Activated CD4-positive, alpha-beta T cell treated with anti-CD3 and anti-CD28 coated beads, Interleukin-2, amount 10 ng/mL, durations not matched to agents 7 days and 5 days (primary cell): ENCODE measurements at regions not wholly inside any gene's neighbourhood (a gene's known extent, or its start where the extent isn't known, plus 50 kb on each side); places are given as distances from the start of the nearest gene placed in this dataset.
"Not testable (repeated sequence)": the region's sequence is repeated elsewhere in the genome, so short reads cannot be mapped to it uniquely, and the experiment has no call there.

Source experiments
- CTCF ChIA-PET: fragments of 350-600 bp; sonication (Branson Sonifier 250); formaldehyde crosslinking; loops from one replicate; lab custom pipeline; 2021; ENCODE audit warnings: antibody characterized with exemption; lab: Charles Lee
- POLR2A ChIA-PET: fragments of 350-600 bp; sonication (Branson Sonifier 250); formaldehyde crosslinking; loops from one replicate; lab custom pipeline; 2021; ENCODE audit warnings: antibody characterized with exemption; lab: Charles Lee
- DNase-seq: peaks from one replicate; pipeline ENCODE4 v3.0.0-alpha.2; 2020
- H3K27ac Mint-ChIP-seq: one replicate; pipeline ENCODE4 v1.8.0; 2021; ENCODE audit warnings: mild to moderate bottlenecking, moderate library complexity, mixed read lengths
- H3K27me3 Mint-ChIP-seq: one replicate; pipeline ENCODE4 v1.8.0; 2021; ENCODE audit warnings: mixed read lengths
- H3K36me3 Mint-ChIP-seq: one replicate; pipeline ENCODE4 v1.8.0; 2021; ENCODE audit warnings: low read depth, mixed read lengths
- H3K4me1 Mint-ChIP-seq: one replicate; pipeline ENCODE4 v1.8.0; 2021; ENCODE audit warnings: mixed read lengths
- H3K4me3 Mint-ChIP-seq: one replicate; pipeline ENCODE4 v1.8.0; 2021; ENCODE audit warnings: mild to moderate bottlenecking, moderate library complexity, mixed read lengths
- H3K9me3 Mint-ChIP-seq: one replicate; pipeline ENCODE4 v1.8.0; 2021; ENCODE audit warnings: mixed read lengths

DNA sequence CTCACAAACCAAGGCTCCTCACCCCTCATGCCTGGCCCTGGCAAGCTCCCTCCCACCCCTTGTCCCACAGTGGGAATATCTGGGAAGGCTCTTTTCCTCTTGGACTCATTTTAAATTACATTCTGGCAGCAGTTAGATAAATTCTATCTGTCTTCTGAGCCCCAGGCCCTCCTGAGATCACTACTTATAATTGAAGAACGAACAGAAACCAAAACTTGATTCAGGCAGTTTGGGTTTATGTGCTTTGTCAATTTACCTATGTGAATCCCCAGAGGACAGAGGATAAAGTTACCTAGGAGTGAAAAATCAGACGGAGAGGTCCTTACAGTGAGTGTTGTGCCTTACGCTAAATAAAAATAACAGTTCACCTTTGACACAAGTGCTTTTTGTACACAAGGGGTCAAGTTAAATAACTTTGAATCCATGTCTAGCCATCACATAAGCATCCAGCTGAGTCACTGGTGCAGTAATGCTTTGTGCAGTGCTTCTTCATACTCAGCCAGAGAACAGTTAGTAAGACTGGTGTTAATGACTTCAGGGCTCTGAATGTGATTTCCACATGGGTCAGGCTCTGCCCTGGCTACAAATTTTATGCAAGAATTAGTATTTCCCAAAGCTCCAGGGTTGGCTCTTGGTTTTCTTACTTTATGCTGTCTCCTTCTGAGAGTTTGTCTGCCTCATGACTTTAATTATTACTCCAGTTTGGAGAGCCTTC lies 329.3 kb downstream of the INSIG2 start:
- Mint-ChIP-seq H3K4me1 (no peaks in the 10 kb centered on the region), H3K27ac (no peak overlapping the region), H3K36me3 (no peaks in the 10 kb centered on the region), H3K27me3 (peaks cover 8% of the 10 kb centered on the region), H3K4me3 (no peak overlapping the region), H3K9me3 (peaks cover 4% of the 10 kb centered on the region)
- no peak for DNase-seq
- ChIA-PET POLR2A (no interaction called here), CTCF (no interaction called here)

DNA sequence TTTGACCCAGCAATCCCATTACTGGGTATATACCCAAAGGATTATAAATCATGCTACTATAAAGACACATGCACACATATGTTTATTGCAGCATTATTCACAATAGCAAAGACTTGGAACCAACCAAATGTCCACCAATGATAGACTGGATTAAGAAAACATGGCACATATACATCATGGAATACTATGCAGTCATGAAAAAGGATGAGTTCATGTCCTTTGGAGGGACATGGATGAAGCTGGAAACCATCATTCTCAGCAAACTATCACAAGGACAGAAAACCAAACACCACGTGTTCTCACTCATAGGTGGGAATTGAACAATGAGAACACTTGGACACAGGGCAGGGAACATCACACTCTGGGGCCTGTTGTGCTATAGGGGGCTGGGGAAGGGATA lies 326.9 kb downstream of the INSIG2 start:
- H3K27ac Mint-ChIP-seq, DNase-seq, H3K36me3 Mint-ChIP-seq, H3K9me3 Mint-ChIP-seq, CTCF ChIA-PET, POLR2A ChIA-PET, H3K4me3 Mint-ChIP-seq, H3K4me1 Mint-ChIP-seq: not testable (repeated sequence)
- peaks cover 14% of the 10 kb centered on the region for H3K27me3 Mint-ChIP-seq

DNA sequence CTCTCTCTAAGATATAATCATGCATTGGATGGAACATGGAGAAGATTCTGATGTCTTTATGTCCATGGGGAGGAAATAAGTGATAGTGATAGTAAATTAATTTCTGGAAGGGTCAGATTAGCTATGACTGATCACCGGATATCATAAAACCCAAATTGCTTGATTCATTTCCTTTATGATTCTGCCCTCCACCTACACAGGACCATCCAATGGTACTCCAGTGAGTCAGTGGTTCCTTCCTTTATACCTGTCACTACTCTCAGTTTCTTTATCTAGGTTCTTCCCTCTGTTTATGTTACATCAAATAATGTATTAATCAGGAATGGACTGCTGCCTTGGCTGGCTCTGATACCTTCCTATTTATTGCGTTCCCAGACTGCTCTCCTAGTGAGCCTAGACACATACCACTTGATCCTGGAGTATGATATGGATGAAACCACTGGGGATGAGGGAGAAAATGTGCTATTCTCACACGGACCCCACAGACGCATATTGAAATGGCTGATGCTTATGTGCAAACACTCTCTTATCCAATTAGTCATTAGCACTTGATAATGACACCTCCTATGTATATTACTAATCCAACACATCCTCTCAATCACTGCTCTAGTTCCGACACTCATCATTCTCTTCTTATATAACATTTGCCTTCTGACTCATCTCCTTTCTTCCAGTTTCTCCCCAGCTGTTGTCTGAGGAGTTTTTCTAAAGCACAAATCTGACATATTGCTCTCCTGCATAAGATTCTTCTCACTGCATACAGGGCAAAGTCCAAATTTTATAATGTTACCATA lies 315.6 kb downstream of the INSIG2 start:
- no peaks in the 10 kb centered on the region for H3K36me3 Mint-ChIP-seq
- H3K27ac Mint-ChIP-seq, result no peak overlapping the region
- CTCF ChIA-PET, result no interaction called here
- DNase-seq, result no peak
- H3K4me3 Mint-ChIP-seq, result no peak overlapping the region
- H3K27me3 Mint-ChIP-seq, result peaks cover 7% of the 10 kb centered on the region
- peaks cover 2% of the 10 kb centered on the region for H3K9me3 Mint-ChIP-seq
- H3K4me1 Mint-ChIP-seq, result no peaks in the 10 kb centered on the region
- POLR2A ChIA-PET, result no interaction called here

DNA sequence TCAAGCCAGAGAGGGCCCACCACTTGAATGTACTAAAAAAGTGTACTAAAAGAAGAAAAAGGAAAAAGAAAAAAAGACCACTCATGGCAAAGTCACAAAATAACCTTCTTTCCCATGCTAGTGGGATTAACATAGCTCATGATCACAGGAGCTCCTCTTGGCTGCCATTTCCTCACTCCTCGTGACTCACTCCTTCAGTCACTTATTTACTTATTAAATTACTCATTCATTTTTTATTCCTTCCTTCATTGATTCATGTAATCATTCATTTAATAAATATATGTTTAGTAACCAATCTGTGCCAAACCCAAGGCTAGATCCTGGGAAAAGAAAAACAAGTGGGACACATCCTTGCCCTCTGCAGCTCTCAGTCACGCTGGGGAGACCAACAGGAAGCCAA lies 300.5 kb downstream of the INSIG2 start:
- ChIA-PET POLR2A (no interaction called here), CTCF (no interaction called here)
- no peaks in the 10 kb centered on the region for H3K27me3 Mint-ChIP-seq
- no peak for DNase-seq
- H3K4me1 Mint-ChIP-seq, result no peaks in the 10 kb centered on the region
- no peaks in the 10 kb centered on the region for H3K36me3 Mint-ChIP-seq
- H3K4me3 Mint-ChIP-seq, result no peak overlapping the region
- H3K27ac Mint-ChIP-seq, result no peak overlapping the region
- H3K9me3 Mint-ChIP-seq, result no peaks in the 10 kb centered on the region

DNA sequence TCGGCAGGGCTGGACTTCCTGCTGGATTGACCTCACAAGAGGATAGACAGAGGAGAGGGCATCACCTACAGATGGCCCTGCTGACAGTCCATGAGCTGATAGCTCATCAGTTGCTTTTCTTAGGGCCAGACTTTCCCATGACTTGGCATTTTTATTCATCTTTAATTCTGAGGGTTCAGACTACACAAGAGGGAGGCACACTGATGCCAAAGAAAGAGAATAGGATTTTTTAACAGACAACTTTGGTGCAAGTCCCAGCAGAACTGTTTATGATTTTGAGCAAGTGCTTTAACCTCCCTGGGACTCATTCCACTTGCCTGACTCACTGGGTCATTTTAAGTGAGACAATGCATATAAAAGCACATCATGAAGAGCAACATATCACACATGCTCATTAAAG lies 299.2 kb downstream of the INSIG2 start:
- Mint-ChIP-seq H3K27ac (no peak overlapping the region), H3K9me3 (no peaks in the 10 kb centered on the region), H3K27me3 (no peaks in the 10 kb centered on the region), H3K36me3 (no peaks in the 10 kb centered on the region), H3K4me3 (no peak overlapping the region), H3K4me1 (no peaks in the 10 kb centered on the region)
- ChIA-PET POLR2A (no interaction called here), CTCF (no interaction called here)
- DNase-seq, result no peak

DNA sequence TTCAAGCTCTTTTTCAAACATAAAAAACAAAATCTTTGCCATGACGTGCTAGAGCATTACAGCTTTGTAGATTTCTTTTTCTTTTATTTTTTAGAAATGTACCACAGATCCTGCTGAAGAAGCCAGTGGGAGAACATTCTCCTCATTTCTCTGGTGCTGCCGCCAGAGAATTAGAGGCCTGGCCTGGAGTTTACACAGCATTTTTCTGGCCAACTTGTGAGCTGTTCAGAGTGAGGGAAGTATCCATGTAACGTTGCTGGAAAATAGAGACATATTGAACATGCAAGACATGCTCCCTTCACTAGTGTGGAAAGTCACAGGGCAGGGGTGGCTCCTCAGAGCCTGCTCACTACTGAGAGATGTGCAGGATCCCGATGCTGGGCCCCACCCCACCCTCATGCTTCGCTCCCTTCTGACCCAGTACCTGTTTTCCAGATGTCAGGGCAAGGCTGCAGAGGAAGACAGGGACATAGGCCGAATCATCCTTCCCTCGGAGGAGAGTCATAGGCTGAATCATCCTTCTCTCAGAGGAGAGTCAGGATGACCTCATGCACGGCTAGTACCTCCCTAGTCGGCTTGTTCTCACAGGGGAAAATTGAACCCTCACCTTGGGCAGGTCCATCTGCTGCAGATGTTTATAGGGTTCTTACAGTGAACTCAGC lies 298.5 kb downstream of the INSIG2 start:
- Mint-ChIP-seq H3K27me3 (no peaks in the 10 kb centered on the region), H3K4me1 (no peaks in the 10 kb centered on the region), H3K4me3 (no peak overlapping the region), H3K36me3 (no peaks in the 10 kb centered on the region), H3K9me3 (no peaks in the 10 kb centered on the region), H3K27ac (no peak overlapping the region)
- ChIA-PET POLR2A (no interaction called here), CTCF (no interaction called here)
- DNase-seq, result no peak

DNA sequence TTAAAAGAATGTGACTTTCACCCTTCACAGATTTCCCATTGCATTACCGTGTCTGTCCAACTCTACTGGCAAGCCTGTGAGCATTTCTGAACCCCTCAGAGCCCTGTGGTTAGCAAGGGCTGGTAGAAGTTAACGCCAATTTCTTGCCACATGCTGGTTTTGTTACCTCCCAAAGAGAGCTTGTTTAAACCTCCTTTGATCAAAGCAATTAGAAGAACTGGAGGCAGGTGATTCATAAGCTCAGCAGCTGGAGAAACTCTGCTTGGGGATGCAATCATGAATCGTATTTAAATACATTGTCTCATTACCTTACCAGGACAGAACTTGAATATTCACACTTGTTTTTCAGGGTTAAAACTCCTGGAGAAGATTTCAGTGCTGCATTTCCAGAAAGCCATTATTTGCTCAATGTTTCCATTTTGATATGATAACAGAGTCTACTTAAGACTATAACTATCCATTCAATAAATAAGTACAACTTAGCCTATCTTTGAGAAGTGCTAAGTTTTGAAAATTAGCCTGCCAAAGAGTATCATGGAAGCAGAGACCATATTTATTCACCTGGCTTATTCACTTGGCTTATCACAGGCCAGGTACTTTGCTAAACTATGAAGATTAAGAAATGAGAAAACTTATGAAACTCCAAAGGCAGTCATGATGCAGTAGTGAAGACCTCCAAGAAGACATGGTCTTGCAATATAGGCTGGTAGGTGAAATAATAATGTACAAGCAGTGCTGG lies 292.8 kb downstream of the INSIG2 start:
- no peaks in the 10 kb centered on the region for H3K36me3 Mint-ChIP-seq
- CTCF ChIA-PET, result no interaction called here

DNA sequence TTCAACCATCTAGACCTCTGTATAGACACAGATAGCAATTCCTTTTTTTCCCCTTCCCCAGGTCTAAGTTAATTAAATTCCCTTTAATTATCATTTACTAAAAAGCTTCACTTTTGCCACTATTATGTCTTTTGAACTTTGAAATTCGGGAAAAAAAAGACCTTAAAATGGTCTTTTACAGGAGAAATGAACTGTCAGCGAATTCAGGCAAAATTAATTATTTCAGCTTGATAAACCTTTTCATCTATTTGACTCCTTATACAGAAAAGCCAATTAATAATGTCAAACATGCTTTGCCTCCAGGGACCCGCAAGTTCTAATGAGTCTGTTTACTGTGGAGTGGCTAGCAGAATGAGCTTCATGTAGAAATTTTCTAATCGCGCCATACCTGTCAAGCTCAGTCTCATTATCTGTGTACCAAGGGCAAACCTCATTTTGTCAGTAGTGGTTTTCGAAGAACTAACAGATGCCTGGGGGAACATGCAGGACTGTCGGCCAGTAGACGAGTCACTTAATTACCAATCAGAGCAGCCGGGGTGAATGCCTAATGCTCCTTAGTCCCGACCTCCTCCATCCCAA lies 287.7 kb downstream of the INSIG2 start:
- H3K9me3 Mint-ChIP-seq, result no peaks in the 10 kb centered on the region
- no peak overlapping the region for H3K4me3 Mint-ChIP-seq
- H3K27ac Mint-ChIP-seq, result no peak overlapping the region
- peaks cover 6% of the 10 kb centered on the region for H3K27me3 Mint-ChIP-seq
- no peak for DNase-seq
- no peaks in the 10 kb centered on the region for H3K36me3 Mint-ChIP-seq
- ChIA-PET POLR2A (no interaction called here), CTCF (no interaction called here)
- H3K4me1 Mint-ChIP-seq, result no peaks in the 10 kb centered on the region

More for the DNA sequence above, 292.8 kb downstream of the INSIG2 start:
- POLR2A ChIA-PET, result no interaction called here
- Mint-ChIP-seq H3K27ac (no peak overlapping the region), H3K4me3 (no peak overlapping the region), H3K9me3 (no peaks in the 10 kb centered on the region), H3K4me1 (no peaks in the 10 kb centered on the region), H3K27me3 (no peaks in the 10 kb centered on the region)
- DNase-seq, result no peak

DNA sequence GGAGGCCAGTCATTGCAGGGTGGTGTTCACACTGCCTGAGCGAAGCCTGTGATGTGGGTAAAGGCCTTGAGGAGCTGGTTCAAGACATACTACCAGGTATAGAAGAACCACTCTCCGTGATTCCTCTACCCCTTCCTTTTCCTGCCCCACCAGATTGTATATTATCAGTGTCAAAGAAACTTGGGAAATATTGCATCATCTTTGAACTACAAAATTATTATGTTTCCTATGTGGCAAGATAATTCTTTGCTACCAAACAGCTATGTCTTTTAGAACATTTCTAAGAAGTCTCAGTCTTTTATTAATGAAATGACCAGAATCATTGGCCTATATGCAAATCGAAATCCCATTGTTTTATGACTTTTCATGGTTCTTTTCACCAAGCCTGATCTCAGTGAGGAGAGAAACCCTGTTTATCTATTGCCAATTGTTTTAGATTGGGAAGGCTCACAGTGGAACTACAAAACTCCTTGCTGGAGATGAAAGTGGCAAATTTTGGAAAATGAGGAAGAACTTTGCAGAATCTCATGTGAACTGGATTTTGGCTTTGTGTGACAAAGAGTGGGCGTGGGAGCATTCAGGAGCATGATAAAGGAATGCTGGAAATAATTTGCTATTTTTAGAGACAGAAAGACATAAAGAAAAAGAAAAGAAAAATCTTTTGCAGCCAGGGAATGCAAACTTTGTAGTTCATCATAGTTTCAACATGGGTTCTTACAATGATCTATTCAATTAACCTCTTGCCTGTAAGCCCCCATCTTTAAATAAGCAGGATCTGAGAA lies 286.9 kb downstream of the INSIG2 start:
- CTCF ChIA-PET, result no interaction called here
- peaks cover 7% of the 10 kb centered on the region for H3K27me3 Mint-ChIP-seq
- DNase-seq, result no peak
- H3K36me3 Mint-ChIP-seq, result no peaks in the 10 kb centered on the region
- H3K4me3 Mint-ChIP-seq, result no peak overlapping the region
- H3K9me3 Mint-ChIP-seq, result no peaks in the 10 kb centered on the region
- POLR2A ChIA-PET, result no interaction called here
- H3K27ac Mint-ChIP-seq, result no peak overlapping the region
- H3K4me1 Mint-ChIP-seq, result no peaks in the 10 kb centered on the region

DNA sequence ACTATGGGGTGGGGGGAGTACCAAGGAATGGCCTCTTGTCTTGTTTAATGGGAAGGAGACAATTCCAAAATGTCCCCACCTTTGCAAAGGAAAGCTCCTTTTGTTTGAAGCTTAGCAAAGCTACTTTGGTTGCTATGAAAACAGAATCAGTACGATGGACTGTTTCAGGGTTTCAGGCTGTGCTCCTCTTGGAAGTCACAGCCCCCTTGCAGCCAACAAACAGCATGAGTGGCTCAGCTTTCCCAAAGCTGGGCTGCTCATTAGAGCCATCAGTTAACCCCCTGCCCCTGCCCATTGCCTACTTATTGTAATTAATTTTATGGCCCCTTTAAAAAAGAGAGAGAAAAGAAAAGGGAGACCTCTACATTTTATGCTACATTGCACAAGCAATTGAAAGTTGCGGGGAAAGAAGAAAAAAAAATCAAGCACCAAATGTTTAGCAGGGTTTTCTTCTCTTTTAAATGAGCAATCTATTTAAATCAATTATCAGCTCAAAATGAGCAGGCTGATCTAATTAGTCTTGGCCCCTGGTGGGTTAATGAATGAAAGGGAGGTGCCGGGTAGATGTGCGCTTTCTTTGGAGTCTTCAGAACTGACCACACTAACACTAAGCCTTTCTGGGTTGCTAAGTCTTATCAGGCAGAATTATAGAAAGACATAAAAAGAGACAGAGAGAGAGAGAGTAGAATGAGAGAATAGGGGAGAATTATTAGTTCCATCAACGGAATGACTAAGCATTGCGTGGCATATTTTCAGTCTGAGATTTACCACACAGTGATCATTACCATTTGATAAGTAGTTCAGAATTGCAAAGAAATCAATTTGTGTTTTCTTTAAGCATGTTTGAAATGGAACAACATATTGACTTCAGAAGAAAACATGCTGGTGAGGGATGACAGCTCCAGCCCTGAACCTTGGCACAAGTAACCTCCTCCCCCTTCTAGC lies 284.9 kb downstream of the INSIG2 start:
- no peak overlapping the region for H3K4me3 Mint-ChIP-seq
- ChIA-PET POLR2A (interaction anchor here (0.5 kb wide), 1 partner anchor 789 kb away, joined by 4 read pairs; no protein-coding TSS in a partner anchor), CTCF (interaction anchor here (0.6 kb wide), 1 partner anchor 1196 kb away, joined by 3 read pairs; no protein-coding TSS in a partner anchor)
- H3K27me3 Mint-ChIP-seq, result peaks cover 13% of the 10 kb centered on the region
- H3K9me3 Mint-ChIP-seq, result no peaks in the 10 kb centered on the region
- no peaks in the 10 kb centered on the region for H3K36me3 Mint-ChIP-seq
- H3K4me1 Mint-ChIP-seq, result no peaks in the 10 kb centered on the region
- DNase-seq, result no peak
- no peak overlapping the region for H3K27ac Mint-ChIP-seq

DNA sequence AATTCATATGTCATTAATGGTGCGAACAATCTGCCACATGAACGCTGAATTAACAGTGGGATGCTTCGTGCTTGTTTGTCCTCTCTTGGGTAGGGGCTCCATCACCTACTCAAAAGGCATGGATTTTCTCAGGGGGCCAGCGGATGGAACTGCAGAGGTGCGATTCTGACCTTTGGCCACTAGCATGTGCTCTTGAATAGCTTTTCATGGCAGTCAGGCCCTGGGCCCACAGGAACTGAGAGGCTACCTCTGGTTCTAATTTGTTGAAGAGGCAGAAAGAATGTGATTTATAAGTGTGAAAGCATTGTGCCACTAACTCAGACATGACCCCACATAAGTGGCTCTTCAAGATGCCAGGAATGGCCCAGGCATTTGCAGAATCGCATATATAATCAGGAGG lies 283.2 kb downstream of the INSIG2 start:
- CTCF ChIA-PET, result no interaction called here
- no peaks in the 10 kb centered on the region for H3K36me3 Mint-ChIP-seq
- H3K4me1 Mint-ChIP-seq, result no peaks in the 10 kb centered on the region
- peaks cover 13% of the 10 kb centered on the region for H3K27me3 Mint-ChIP-seq
- no peaks in the 10 kb centered on the region for H3K9me3 Mint-ChIP-seq
- POLR2A ChIA-PET, result no interaction called here
- H3K27ac Mint-ChIP-seq, result no peak overlapping the region
- no peak overlapping the region for H3K4me3 Mint-ChIP-seq
- no peak for DNase-seq
